Sigmoid colon (tissue), 4 donors: ENCODE measurements at regions not wholly inside any gene's neighbourhood (a gene's known extent, or its start where the extent isn't known, plus 50 kb on each side); places are given as distances from the start of the nearest gene placed in this dataset.
"Not testable (repeated sequence)": the region's sequence is repeated elsewhere in the genome, so short reads cannot be mapped to it uniquely, and the experiment has no call there.

Source experiments
- POLR2AphosphoS5 ChIP-seq, 4 donors: sonication (generic); formaldehyde crosslinking; IDR thresholded peaks; one replicate each; pipeline ENCODE4 v1.6.1; 2017; ENCODE audit warnings: antibody characterized with exemption in 4 of 4
- TF ChIP-seq, protein P1 (sequence below), 4 experiments: fragments of 450-650 bp in 3 of 4; fragments of 200-600 bp in 1 of 4; IDR thresholded peaks; one replicate each; pipeline ENCODE4 v1.5.1; 2016 to 2019; ENCODE audit warnings: antibody characterized with exemption in 4 of 4, mild to moderate bottlenecking in 3 of 4, moderate library complexity in 2 of 4

GRCh38 chr15:22186846-22187532 lies 106.7 kb downstream of the OR4M2 start:
- TF ChIP-seq POLR2AphosphoS5 (IDR thresholded peaks at IDR 0.05), result not testable (repeated sequence)
- TF ChIP-seq, protein P1, sequence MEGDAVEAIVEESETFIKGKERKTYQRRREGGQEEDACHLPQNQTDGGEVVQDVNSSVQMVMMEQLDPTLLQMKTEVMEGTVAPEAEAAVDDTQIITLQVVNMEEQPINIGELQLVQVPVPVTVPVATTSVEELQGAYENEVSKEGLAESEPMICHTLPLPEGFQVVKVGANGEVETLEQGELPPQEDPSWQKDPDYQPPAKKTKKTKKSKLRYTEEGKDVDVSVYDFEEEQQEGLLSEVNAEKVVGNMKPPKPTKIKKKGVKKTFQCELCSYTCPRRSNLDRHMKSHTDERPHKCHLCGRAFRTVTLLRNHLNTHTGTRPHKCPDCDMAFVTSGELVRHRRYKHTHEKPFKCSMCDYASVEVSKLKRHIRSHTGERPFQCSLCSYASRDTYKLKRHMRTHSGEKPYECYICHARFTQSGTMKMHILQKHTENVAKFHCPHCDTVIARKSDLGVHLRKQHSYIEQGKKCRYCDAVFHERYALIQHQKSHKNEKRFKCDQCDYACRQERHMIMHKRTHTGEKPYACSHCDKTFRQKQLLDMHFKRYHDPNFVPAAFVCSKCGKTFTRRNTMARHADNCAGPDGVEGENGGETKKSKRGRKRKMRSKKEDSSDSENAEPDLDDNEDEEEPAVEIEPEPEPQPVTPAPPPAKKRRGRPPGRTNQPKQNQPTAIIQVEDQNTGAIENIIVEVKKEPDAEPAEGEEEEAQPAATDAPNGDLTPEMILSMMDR (IDR thresholded peaks at IDR 0.05), result not testable (repeated sequence)
